Mesendoderm (in vitro differentiated cells): ENCODE measurements at regions not wholly inside any gene's neighbourhood (a gene's known extent, or its start where the extent isn't known, plus 50 kb on each side); places are given as distances from the start of the nearest gene placed in this dataset.
"Not testable (repeated sequence)": the region's sequence is repeated elsewhere in the genome, so short reads cannot be mapped to it uniquely, and the experiment has no call there.

Experiments used
- DNase-seq: peaks from one replicate; pipeline ENCODE4 v3.0.0; 2013
- H2AK5ac ChIP-seq: 2 replicates; pipeline ENCODE4 v1.6.1; 2013; ENCODE audit warnings: low read length, inconsistent platforms
- H2BK120ac ChIP-seq: 2 replicates; pipeline ENCODE4 v1.6.1; 2013; ENCODE audit warnings: low read depth, mild to moderate bottlenecking, low read length, moderate library complexity, mixed read lengths
- H2BK15ac ChIP-seq: replicated peaks from 2 replicates; pipeline ENCODE4 v1.6.1; 2013; ENCODE audit warnings: low read depth, mild to moderate bottlenecking, moderate library complexity
- H2BK5ac ChIP-seq: 2 replicates; pipeline ENCODE4 v1.6.1; 2013; ENCODE audit warnings: low read length, inconsistent platforms
- H3K18ac ChIP-seq: 2 replicates; pipeline ENCODE4 v1.6.1; 2013; ENCODE audit warnings: mild to moderate bottlenecking, low read length, mixed read lengths
- H3K23ac ChIP-seq: one replicate; pipeline ENCODE4 v1.6.1; 2013; ENCODE audit warnings: low read length
- H3K27ac ChIP-seq: 2 replicates; pipeline ENCODE4 v1.5.1; 2013; ENCODE audit warnings: low read depth, mild to moderate bottlenecking, inconsistent platforms, low read length, moderate library complexity
- H3K27me3 ChIP-seq: 2 replicates; pipeline ENCODE4 v1.6.1; 2013; ENCODE audit warnings: low read length, control low read depth, mild to moderate bottlenecking, inconsistent platforms; ENCODE audit not compliant: insufficient read depth, poor library complexity
- H3K36me3 ChIP-seq: 2 replicates; pipeline ENCODE4 v1.6.1; 2013; ENCODE audit warnings: low read length, inconsistent platforms; ENCODE audit not compliant: control insufficient read depth, insufficient read depth
- H3K4ac ChIP-seq: one replicate; pipeline ENCODE4 v1.6.1; 2013; ENCODE audit warnings: low read depth, mild to moderate bottlenecking, low read length, moderate library complexity
- H3K4me1 ChIP-seq: 2 replicates; pipeline ENCODE4 v1.6.1; 2013; ENCODE audit warnings: low read depth, low read length, inconsistent platforms; ENCODE audit not compliant: control insufficient read depth
- H3K4me2 ChIP-seq: 2 replicates; pipeline ENCODE4 v1.6.1; 2013; ENCODE audit warnings: low read length
- H3K4me3 ChIP-seq: 2 replicates; pipeline ENCODE4 v1.5.1; 2013; ENCODE audit warnings: mild to moderate bottlenecking, low read length
- H3K56ac ChIP-seq: one replicate; pipeline ENCODE4 v1.6.1; 2013; ENCODE audit warnings: low read length
- H3K79me1 ChIP-seq: 2 replicates; pipeline ENCODE4 v1.6.1; 2013; ENCODE audit warnings: low read length, inconsistent platforms
- H3K79me2 ChIP-seq: 2 replicates; pipeline ENCODE4 v1.6.1; 2013; ENCODE audit warnings: mild to moderate bottlenecking, low read length; ENCODE audit not compliant: control insufficient read depth, insufficient read depth
- H3K9ac ChIP-seq: 2 replicates; pipeline ENCODE4 v1.6.1; 2013; ENCODE audit warnings: low read length, inconsistent platforms
- H4K5ac ChIP-seq: one replicate; pipeline ENCODE4 v1.6.1; 2013; ENCODE audit warnings: low read length
- H4K8ac ChIP-seq: one replicate; pipeline ENCODE4 v1.6.1; 2013; ENCODE audit warnings: low read depth, mild to moderate bottlenecking, control low read depth, low read length, moderate library complexity
- WGBS: extraction: QIAGEN DNeasy Blood & Tissue Kit; methylation state at CpG from one replicate; pipeline ENCODE4 v1.1.7; 2013; ENCODE audit warnings: low lambda C conversion rate, missing lambda C conversion rate; ENCODE audit not compliant: insufficient coverage; ENCODE audit errors: extremely low coverage; 5-methylcytosine and 5-hydroxymethylcytosine counted together

- no peak for DNase-seq
- H3K9ac ChIP-seq, result no peak overlapping the region
- H4K5ac ChIP-seq, result no peak overlapping the region
- H3K4me1 ChIP-seq, result no peaks in the 10 kb centered on the region
- no peak overlapping the region for H3K4ac ChIP-seq
- H3K4me3 ChIP-seq, result no peak overlapping the region
- no peak overlapping the region for H3K23ac ChIP-seq
- H4K8ac ChIP-seq, result no peak overlapping the region
- H3K56ac ChIP-seq, result no peak overlapping the region
- no peaks in the 10 kb centered on the region for H3K79me1 ChIP-seq
- WGBS, result no CpG with 5 or more reads among the region's 2 CpGs
- H3K4me2 ChIP-seq, result no peak overlapping the region
- H2BK15ac ChIP-seq, result no peak overlapping the region
- H3K18ac ChIP-seq, result no peak overlapping the region
- H3K79me2 ChIP-seq, result no peaks in the 10 kb centered on the region
- no peak overlapping the region for H3K27ac ChIP-seq
- no peak overlapping the region for H2BK120ac ChIP-seq
- H2BK5ac ChIP-seq, result no peak overlapping the region
- H3K27me3 ChIP-seq, result no peaks in the 10 kb centered on the region
- no peak overlapping the region for H2AK5ac ChIP-seq
- H3K36me3 ChIP-seq, result no peaks in the 10 kb centered on the region
These were observed 569.7 kb downstream of the KCNJ2 start for GRCh38 chr17:70739065-70739464.

- H2BK120ac ChIP-seq, H3K18ac ChIP-seq, H3K9ac ChIP-seq, H3K56ac ChIP-seq, H3K4ac ChIP-seq, H3K4me3 ChIP-seq, H3K4me1 ChIP-seq, H3K79me2 ChIP-seq, H2BK15ac ChIP-seq, H3K27ac ChIP-seq, H2BK5ac ChIP-seq, H3K36me3 ChIP-seq, H3K27me3 ChIP-seq, H3K4me2 ChIP-seq, H4K8ac ChIP-seq, H3K79me1 ChIP-seq, DNase-seq, H2AK5ac ChIP-seq, H3K23ac ChIP-seq, H4K5ac ChIP-seq: not testable (repeated sequence)
- no CpG with 5 or more reads among the region's 1 CpG for WGBS
These were observed 577.2 kb downstream of the KCNJ2 start for GRCh38 chr17:70746574-70746973.

GRCh38 chr17:70750983-70751382 lies 581.7 kb downstream of the KCNJ2 start:
- no peak overlapping the region for H3K9ac ChIP-seq
- no peak for DNase-seq
- H3K79me1 ChIP-seq, result no peaks in the 10 kb centered on the region
- H3K36me3 ChIP-seq, result no peaks in the 10 kb centered on the region
- H3K4me2 ChIP-seq, result no peak overlapping the region
- H3K56ac ChIP-seq, result no peak overlapping the region
- no peak overlapping the region for H2BK5ac ChIP-seq
- H3K18ac ChIP-seq, result no peak overlapping the region
- no peak overlapping the region for H2AK5ac ChIP-seq
- no peaks in the 10 kb centered on the region for H3K27me3 ChIP-seq
- no peak overlapping the region for H3K4me3 ChIP-seq
- H3K27ac ChIP-seq, result no peak overlapping the region
- H2BK15ac ChIP-seq, result no peak overlapping the region
- no peaks in the 10 kb centered on the region for H3K79me2 ChIP-seq
- no peak overlapping the region for H3K23ac ChIP-seq
- WGBS, result no CpG with 5 or more reads among the region's 1 CpG
- H4K8ac ChIP-seq, result no peak overlapping the region
- no peak overlapping the region for H3K4ac ChIP-seq
- no peak overlapping the region for H2BK120ac ChIP-seq
- H3K4me1 ChIP-seq, result no peaks in the 10 kb centered on the region
- no peak overlapping the region for H4K5ac ChIP-seq

GRCh38 chr17:70752461-70752860 lies 583.1 kb downstream of the KCNJ2 start:
- not testable (repeated sequence) for H3K23ac ChIP-seq, H2BK15ac ChIP-seq, DNase-seq, H4K8ac ChIP-seq, H3K27me3 ChIP-seq, H3K18ac ChIP-seq, H3K4me3 ChIP-seq, H2AK5ac ChIP-seq, H3K27ac ChIP-seq, H3K79me1 ChIP-seq, H3K4ac ChIP-seq, H3K9ac ChIP-seq, H4K5ac ChIP-seq, H3K56ac ChIP-seq, H3K36me3 ChIP-seq, H3K4me2 ChIP-seq, H3K4me1 ChIP-seq, H3K79me2 ChIP-seq, H2BK120ac ChIP-seq, H2BK5ac ChIP-seq
- no CpG with 5 or more reads among the region's 5 CpGs for WGBS

- Histone ChIP-seq H3K9ac (no peak overlapping the region), H3K79me2 (no peaks in the 10 kb centered on the region), H3K27ac (no peak overlapping the region), H3K4ac (no peak overlapping the region), H3K4me3 (no peak overlapping the region), H3K23ac (no peak overlapping the region), H2AK5ac (no peak overlapping the region), H3K4me2 (no peak overlapping the region), H3K56ac (no peak overlapping the region), H3K36me3 (no peaks in the 10 kb centered on the region), H3K27me3 (no peaks in the 10 kb centered on the region), H2BK120ac (no peak overlapping the region), H3K18ac (no peak overlapping the region), H2BK5ac (no peak overlapping the region), H4K5ac (no peak overlapping the region), H3K79me1 (no peaks in the 10 kb centered on the region), H4K8ac (no peak overlapping the region), H2BK15ac (no peak overlapping the region), H3K4me1 (no peaks in the 10 kb centered on the region)
- WGBS, result no CpG with 5 or more reads among the region's 1 CpG
- DNase-seq, result no peak
These were observed 583.7 kb downstream of the KCNJ2 start for GRCh38 chr17:70752966-70753467.

GRCh38 chr17:70763018-70763417 lies 593.7 kb downstream of the KCNJ2 start:
- no peak overlapping the region for H4K8ac ChIP-seq
- H2BK5ac ChIP-seq, result no peak overlapping the region
- no peak overlapping the region for H3K4ac ChIP-seq
- H2BK120ac ChIP-seq, result no peak overlapping the region
- WGBS, result no CpG with 5 or more reads among the region's 3 CpGs
- H3K23ac ChIP-seq, result no peak overlapping the region
- no peaks in the 10 kb centered on the region for H3K36me3 ChIP-seq
- H3K9ac ChIP-seq, result no peak overlapping the region
- no peak overlapping the region for H4K5ac ChIP-seq
- H3K79me2 ChIP-seq, result no peaks in the 10 kb centered on the region
- no peak overlapping the region for H3K18ac ChIP-seq
- H3K27ac ChIP-seq, result no peak overlapping the region
- H3K56ac ChIP-seq, result no peak overlapping the region
- H3K4me1 ChIP-seq, result no peaks in the 10 kb centered on the region
- no peak overlapping the region for H3K4me3 ChIP-seq
- no peak for DNase-seq
- no peak overlapping the region for H2AK5ac ChIP-seq
- H2BK15ac ChIP-seq, result no peak overlapping the region
- no peaks in the 10 kb centered on the region for H3K27me3 ChIP-seq
- H3K79me1 ChIP-seq, result no peaks in the 10 kb centered on the region
- H3K4me2 ChIP-seq, result no peak overlapping the region
